Mesenchymal stem cell (in vitro differentiated cells and primary cell): ENCODE measurements at regions not wholly inside any gene's neighbourhood (a gene's known extent, or its start where the extent isn't known, plus 50 kb on each side); places are given as distances from the start of the nearest gene placed in this dataset.

Experiments
- DNase-seq: peaks from one replicate; pipeline ENCODE4 v3.0.0-alpha.2; 2013
- H2AFZ ChIP-seq: one replicate; pipeline ENCODE4 v1.6.1; 2013; ENCODE audit warnings: low read depth, mild to moderate bottlenecking, control low read depth, inconsistent platforms, low read length, moderate library complexity
- H2AK5ac ChIP-seq: 2 replicates; pipeline ENCODE4 v1.6.1; 2013; ENCODE audit warnings: low read length, moderate library complexity, mild to moderate bottlenecking, inconsistent platforms; ENCODE audit not compliant: severe bottlenecking
- H2BK120ac ChIP-seq: one replicate; pipeline ENCODE4 v1.6.1; 2013; ENCODE audit warnings: low read depth, mild to moderate bottlenecking, inconsistent platforms, low read length, moderate library complexity
- H2BK12ac ChIP-seq, 2 experiments: one replicate each; pipeline ENCODE4 v1.6.1; 2013; ENCODE audit warnings: inconsistent platforms in 2 of 2, low read length in 2 of 2, mild to moderate bottlenecking in 2 of 2, moderate library complexity in 2 of 2, control low read depth in 1 of 2
- H2BK15ac ChIP-seq: one replicate; pipeline ENCODE4 v1.6.1; 2013; ENCODE audit warnings: mild to moderate bottlenecking, low read depth, inconsistent platforms; ENCODE audit not compliant: poor library complexity, severe bottlenecking
- H2BK5ac ChIP-seq: 2 replicates; pipeline ENCODE4 v1.6.1; 2013; ENCODE audit warnings: low read depth, mild to moderate bottlenecking, low read length, control low read depth, inconsistent platforms; ENCODE audit not compliant: poor library complexity, severe bottlenecking
- H3K14ac ChIP-seq, 2 experiments: one replicate each; pipeline ENCODE4 v1.6.1; 2013; ENCODE audit warnings: inconsistent platforms in 2 of 2, low read length in 2 of 2, control low read depth in 1 of 2, mild to moderate bottlenecking in 1 of 2, moderate library complexity in 1 of 2
- H3K18ac ChIP-seq, 2 experiments: one replicate each; pipeline ENCODE4 v1.6.1; 2013; ENCODE audit warnings: inconsistent platforms in 2 of 2, low read length in 2 of 2, control low read depth in 1 of 2, low read depth in 1 of 2, mild to moderate bottlenecking in 1 of 2
- H3K23ac ChIP-seq, 2 experiments: one replicate each; pipeline ENCODE4 v1.6.1; 2013; ENCODE audit warnings: inconsistent platforms in 2 of 2, low read length in 2 of 2, mild to moderate bottlenecking in 2 of 2, moderate library complexity in 2 of 2, control low read depth in 1 of 2
- H3K27ac ChIP-seq: 2 replicates; pipeline ENCODE4 v1.5.1; 2013; ENCODE audit warnings: mild to moderate bottlenecking, moderate library complexity, low read length, control low read depth, inconsistent platforms; ENCODE audit not compliant: poor library complexity, severe bottlenecking
- H3K27me3 ChIP-seq, 2 experiments: 2 replicates each; pipeline versions ENCODE4 v1.6.1 to v1.7.0; 2013; ENCODE audit warnings: low read length in 2 of 2, mild to moderate bottlenecking in 2 of 2, moderate library complexity in 2 of 2, control low read depth in 1 of 2, inconsistent platforms in 1 of 2; ENCODE audit not compliant: control insufficient read depth in 1 of 2, insufficient read depth in 1 of 2
- H3K36me3 ChIP-seq, 2 experiments: 2 replicates each; pipeline versions ENCODE4 v1.6.1 to v1.7.0; 2013; ENCODE audit warnings: low read length in 2 of 2, control low read depth in 1 of 2, inconsistent platforms in 1 of 2, low read depth in 1 of 2, mild to moderate bottlenecking in 1 of 2; ENCODE audit not compliant: insufficient read depth in 2 of 2, control insufficient read depth in 1 of 2
- H3K4ac ChIP-seq, 2 experiments: one replicate each; pipeline ENCODE4 v1.6.1; 2013; ENCODE audit warnings: inconsistent platforms in 2 of 2, low read length in 2 of 2, mild to moderate bottlenecking in 2 of 2, moderate library complexity in 2 of 2, control low read depth in 1 of 2, low read depth in 1 of 2
- H3K4me1 ChIP-seq: 2 replicates; pipeline ENCODE4 v1.6.1; 2013; ENCODE audit warnings: low read depth, low read length, control low read depth; ENCODE audit not compliant: control insufficient read depth, insufficient read depth
- H3K4me2 ChIP-seq: 2 replicates; pipeline ENCODE4 v1.6.1; 2013; ENCODE audit warnings: low read length, mild to moderate bottlenecking, inconsistent platforms; ENCODE audit not compliant: poor library complexity, severe bottlenecking
- H3K4me3 ChIP-seq, 2 experiments: 2 replicates each; pipeline versions ENCODE4 v1.5.1 to v1.7.0; 2013; ENCODE audit warnings: low read length in 2 of 2, mild to moderate bottlenecking in 2 of 2, control low read depth in 1 of 2, low read depth in 1 of 2; ENCODE audit not compliant: insufficient read depth in 1 of 2
- H3K79me1 ChIP-seq: replicated peaks from 2 replicates; pipeline ENCODE4 v1.6.1; 2013; ENCODE audit warnings: mild to moderate bottlenecking, control low read depth, low read length, inconsistent platforms; ENCODE audit not compliant: poor library complexity, severe bottlenecking
- H3K9ac ChIP-seq: 2 replicates; pipeline ENCODE4 v1.7.0; 2013; ENCODE audit warnings: mild to moderate bottlenecking, low read length, moderate library complexity
- H3K9me3 ChIP-seq: 2 replicates; pipeline ENCODE4 v1.7.0; 2013; ENCODE audit warnings: mild to moderate bottlenecking, low read length; ENCODE audit not compliant: control insufficient read depth
- H4K8ac ChIP-seq: one replicate; pipeline ENCODE4 v1.6.1; 2013; ENCODE audit warnings: inconsistent platforms, mild to moderate bottlenecking, low read length, moderate library complexity
- H4K91ac ChIP-seq: one replicate; pipeline ENCODE4 v1.6.1; 2013; ENCODE audit warnings: mild to moderate bottlenecking, low read length, inconsistent platforms
- WGBS: methylation state at CpG from one replicate; pipeline ENCODE4 v1.1.7; 2013; ENCODE audit warnings: mixed read lengths; 5-methylcytosine and 5-hydroxymethylcytosine counted together

- H2AK5ac ChIP-seq = no peak overlapping the region
- no peaks in the 10 kb centered on the region for H3K79me1 ChIP-seq
- H3K9ac ChIP-seq = peak overlapping the region; percentile 85
- peak overlapping the region in 1 of 2 experiments; percentile 66 for H3K4me3 ChIP-seq
- no peak overlapping the region for H3K27ac ChIP-seq
- H3K9me3 ChIP-seq = no peaks in the 10 kb centered on the region
- no peak overlapping the region for H2BK5ac ChIP-seq
- H2AFZ ChIP-seq = no peak overlapping the region
- no peaks in the 10 kb centered on the region for H3K36me3 ChIP-seq
- no peak overlapping the region for H3K18ac ChIP-seq
- H3K4me2 ChIP-seq = no peak overlapping the region
- H2BK120ac ChIP-seq = no peak overlapping the region
- peaks cover under 1 to 11% of the 10 kb centered on the region in 2 experiments for H3K27me3 ChIP-seq
- H2BK15ac ChIP-seq = no peak overlapping the region
- DNase-seq = no peak
- peaks cover 2% of the 10 kb centered on the region for H3K4me1 ChIP-seq
- WGBS = 88% methylated on average over 14 of the region's 18 CpGs
- no peak overlapping the region for H3K4ac ChIP-seq
- no peak overlapping the region for H2BK12ac ChIP-seq
- H4K8ac ChIP-seq = no peak overlapping the region
- H3K14ac ChIP-seq = no peak overlapping the region
- no peak overlapping the region for H4K91ac ChIP-seq
- no peak overlapping the region for H3K23ac ChIP-seq
These were observed 55.8 kb upstream of the SMOC2 start for GRCh38 chr6:168385037-168385759.

GRCh38 chr6:168385858-168386735 is 54.9 kb upstream of the SMOC2 start:
- Histone ChIP-seq H3K14ac (no peak overlapping the region), H3K79me1 (no peaks in the 10 kb centered on the region), H2BK120ac (no peak overlapping the region), H3K4me2 (no peak overlapping the region), H3K27ac (no peak overlapping the region), H3K9me3 (no peaks in the 10 kb centered on the region), H3K18ac (no peak overlapping the region), H2BK5ac (no peak overlapping the region), H4K91ac (no peak overlapping the region), H3K4ac (no peak overlapping the region), H2AFZ (no peak overlapping the region), H3K36me3 (no peaks in the 10 kb centered on the region), H2BK12ac (no peak overlapping the region), H4K8ac (no peak overlapping the region), H3K23ac (no peak overlapping the region), H2AK5ac (no peak overlapping the region), H3K27me3 (peaks cover 6 to 14% of the 10 kb centered on the region in 2 experiments), H3K9ac (peak overlapping the region; percentile 85), H3K4me1 (peaks cover 2% of the 10 kb centered on the region), H3K4me3 (peak overlapping the region in 1 of 2 experiments; percentile 52), H2BK15ac (no peak overlapping the region)
- no peak for DNase-seq
- 80% methylated on average over 9 of the region's 9 CpGs for WGBS

- Histone ChIP-seq H3K18ac (no peak overlapping the region), H3K4me2 (no peak overlapping the region), H2AFZ (no peak overlapping the region), H2BK5ac (no peak overlapping the region), H3K36me3 (no peaks in the 10 kb centered on the region), H3K27me3 (peaks cover 6 to 15% of the 10 kb centered on the region in 2 experiments), H3K9ac (no peak overlapping the region), H3K9me3 (no peaks in the 10 kb centered on the region), H3K14ac (no peak overlapping the region), H2BK120ac (no peak overlapping the region), H2AK5ac (no peak overlapping the region), H4K91ac (no peak overlapping the region), H3K4ac (no peak overlapping the region), H3K4me3 (no peak overlapping the region), H3K27ac (no peak overlapping the region), H3K23ac (no peak overlapping the region), H4K8ac (no peak overlapping the region), H3K4me1 (peaks cover 2% of the 10 kb centered on the region), H2BK15ac (no peak overlapping the region), H2BK12ac (no peak overlapping the region), H3K79me1 (no peaks in the 10 kb centered on the region)
- no peak for DNase-seq
- WGBS = 89% methylated on average over 9 of the region's 9 CpGs
These were observed 54.0 kb upstream of the SMOC2 start for GRCh38 chr6:168386973-168387372.

DNA sequence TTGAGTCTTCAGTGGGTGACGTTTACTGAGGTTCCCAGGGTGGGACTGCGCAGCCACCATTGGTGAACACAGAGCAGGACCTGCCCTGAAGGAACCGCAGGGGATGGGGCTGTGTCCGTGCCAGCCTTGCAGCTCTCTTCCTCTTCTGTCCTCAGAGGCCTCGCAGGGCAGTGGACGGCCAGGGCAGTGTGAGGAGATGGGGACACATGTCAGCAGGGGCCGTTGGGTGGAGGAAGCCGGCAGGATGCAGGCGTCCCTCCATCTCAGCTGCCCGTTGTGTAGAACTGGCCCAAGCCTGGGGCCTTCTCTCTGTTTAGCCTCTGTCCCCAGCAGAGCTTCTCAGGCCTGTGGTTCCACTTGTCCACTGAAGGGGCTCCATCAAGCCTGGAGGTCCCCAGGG is 53.6 kb upstream of the SMOC2 start:
- Histone ChIP-seq H4K91ac (no peak overlapping the region), H3K9me3 (no peaks in the 10 kb centered on the region), H3K4ac (no peak overlapping the region), H2BK12ac (no peak overlapping the region), H3K27ac (no peak overlapping the region), H3K4me1 (peaks cover 2% of the 10 kb centered on the region), H3K9ac (no peak overlapping the region), H2BK5ac (no peak overlapping the region), H3K27me3 (peaks cover 6 to 15% of the 10 kb centered on the region in 2 experiments), H3K79me1 (no peaks in the 10 kb centered on the region), H3K18ac (no peak overlapping the region), H2AFZ (no peak overlapping the region), H3K14ac (no peak overlapping the region), H2BK15ac (no peak overlapping the region), H3K4me2 (no peak overlapping the region), H2AK5ac (no peak overlapping the region), H3K23ac (no peak overlapping the region), H3K4me3 (no peak overlapping the region), H3K36me3 (no peaks in the 10 kb centered on the region), H4K8ac (no peak overlapping the region), H2BK120ac (no peak overlapping the region)
- WGBS = 81% methylated on average over 10 of the region's 10 CpGs
- DNase-seq = no peak
